Heart left ventricle (tissue), 13 donors: ENCODE measurements at regions not wholly inside any gene's neighbourhood (a gene's known extent, or its start where the extent isn't known, plus 50 kb on each side); places are given as distances from the start of the nearest gene placed in this dataset.

Source experiments
- POLR2A ChIP-seq, 2 donors: fragments of 450-650 bp; IDR thresholded peaks; one replicate each; pipeline ENCODE4 v1.6.1; 2017; ENCODE audit warnings: antibody characterized with exemption in 2 of 2, mild to moderate bottlenecking in 2 of 2, moderate library complexity in 2 of 2
- TF ChIP-seq, protein P1 (sequence below), 12 donors: fragments of 200-600 bp; sonication (generic) in 4 of 12; IDR thresholded peaks; one replicate each; pipeline versions ENCODE4 v1.5.0 to v1.8.0; 2018 to 2022; ENCODE audit warnings: antibody characterized with exemption in 12 of 12, mild to moderate bottlenecking in 5 of 12
- donor health status: ischemic (EF 13 %, LVEDD 7.1; RV severe dilation, severe dysfunction).
- donor health status: DM: no; HTN: yes; CAD: no.
- donor health status: DM: no; HTN: no; CAD: no.
- donor health status: ischemic (EF 25% LVEDD 6.9; RV normal size, moderate dysfunction).
- donor health status: ischemic (EF 25% LVEDD 5.7; RV mildly dilated, moderate dysfunction).
- donor health status: ischemic (EF 35%, LVEDD 5.7; RV mildly dilated, moderate dysfunction).
- donor health status: nonischemic (EF 11% LVEDD 7.7; RV severe dilation, severe dysfunction).
- donor health status: DM: yes; HTN: yes; CAD: no.
- donor health status: PGD.
- donor health status: ischemic (EF 29% LVEDD 5.4; RV normal size, mild dysfunction).
- donor health status: nonischemic (EF 23%, LVEDD 6.1; RV moderate dilation, normal function).

DNA sequence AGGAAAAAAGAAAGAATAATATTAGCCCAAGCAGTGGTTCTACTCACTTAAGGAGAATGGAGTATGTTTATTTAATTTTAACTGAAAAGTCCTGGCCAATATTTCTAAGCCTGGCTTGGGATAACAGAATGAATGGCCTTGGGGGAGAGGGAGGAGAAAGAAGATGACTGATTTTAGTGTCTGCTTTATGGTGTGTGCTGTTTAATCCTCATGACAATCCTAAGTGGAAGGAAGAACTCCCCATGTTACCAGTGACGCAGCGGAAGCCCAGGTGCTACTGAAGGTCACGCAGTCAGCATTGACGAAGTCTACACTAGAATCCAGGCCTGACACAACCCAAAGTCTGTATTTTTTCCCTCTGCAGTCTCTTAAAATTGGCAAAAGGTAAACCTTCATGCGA is 50.5 kb downstream of the PALM2AKAP2 start:
- TF ChIP-seq, protein P1, sequence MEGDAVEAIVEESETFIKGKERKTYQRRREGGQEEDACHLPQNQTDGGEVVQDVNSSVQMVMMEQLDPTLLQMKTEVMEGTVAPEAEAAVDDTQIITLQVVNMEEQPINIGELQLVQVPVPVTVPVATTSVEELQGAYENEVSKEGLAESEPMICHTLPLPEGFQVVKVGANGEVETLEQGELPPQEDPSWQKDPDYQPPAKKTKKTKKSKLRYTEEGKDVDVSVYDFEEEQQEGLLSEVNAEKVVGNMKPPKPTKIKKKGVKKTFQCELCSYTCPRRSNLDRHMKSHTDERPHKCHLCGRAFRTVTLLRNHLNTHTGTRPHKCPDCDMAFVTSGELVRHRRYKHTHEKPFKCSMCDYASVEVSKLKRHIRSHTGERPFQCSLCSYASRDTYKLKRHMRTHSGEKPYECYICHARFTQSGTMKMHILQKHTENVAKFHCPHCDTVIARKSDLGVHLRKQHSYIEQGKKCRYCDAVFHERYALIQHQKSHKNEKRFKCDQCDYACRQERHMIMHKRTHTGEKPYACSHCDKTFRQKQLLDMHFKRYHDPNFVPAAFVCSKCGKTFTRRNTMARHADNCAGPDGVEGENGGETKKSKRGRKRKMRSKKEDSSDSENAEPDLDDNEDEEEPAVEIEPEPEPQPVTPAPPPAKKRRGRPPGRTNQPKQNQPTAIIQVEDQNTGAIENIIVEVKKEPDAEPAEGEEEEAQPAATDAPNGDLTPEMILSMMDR (IDR thresholded peaks at IDR 0.05), result no peak
- TF ChIP-seq POLR2A (IDR thresholded peaks at IDR 0.05), result no peak
